GM23248 (cell line): ENCODE measurements at regions not wholly inside any gene's neighbourhood (a gene's known extent, or its start where the extent isn't known, plus 50 kb on each side); places are given as distances from the start of the nearest gene placed in this dataset.

Experiments used
- DNase-seq: peaks from one replicate; pipeline ENCODE4 v3.0.0-alpha.2; 2015
- H2AFZ ChIP-seq: fragments of 200-600 bp; sonication (generic); 2 replicates; pipeline ENCODE4 v1.6.1; 2016; ENCODE audit warnings: antibody characterized with exemption
- H3F3A ChIP-seq: fragments of 200-600 bp; sonication (generic); 2 replicates; pipeline ENCODE4 v1.6.1; 2016; ENCODE audit warnings: mild to moderate bottlenecking, antibody characterized with exemption, mixed run types; ENCODE audit not compliant: insufficient read depth
- H3K27ac ChIP-seq: fragments of 200-600 bp; sonication (generic); 2 replicates; pipeline ENCODE4 v1.5.1; 2016; ENCODE audit warnings: mild to moderate bottlenecking
- H3K27me3 ChIP-seq: fragments of 200-600 bp; sonication (generic); replicated peaks from 2 replicates; pipeline ENCODE4 v1.6.1; 2016; ENCODE audit warnings: mild to moderate bottlenecking; ENCODE audit not compliant: insufficient read depth
- H3K36me3 ChIP-seq: fragments of 200-600 bp; sonication (generic); 2 replicates; pipeline ENCODE4 v1.6.1; 2016; ENCODE audit warnings: low read depth, mild to moderate bottlenecking
- H3K4me1 ChIP-seq: fragments of 200-600 bp; sonication (generic); 2 replicates; pipeline ENCODE4 v1.6.1; 2016; ENCODE audit warnings: mild to moderate bottlenecking; ENCODE audit not compliant: insufficient read depth
- H3K4me2 ChIP-seq: fragments of 200-600 bp; sonication (generic); one replicate; pipeline ENCODE4 v1.6.1; 2016; ENCODE audit warnings: mild to moderate bottlenecking; ENCODE audit not compliant: unreplicated experiment
- H3K4me3 ChIP-seq: fragments of 200-600 bp; sonication (generic); 2 replicates; pipeline ENCODE4 v1.5.1; 2016; ENCODE audit warnings: mild to moderate bottlenecking
- H3K79me2 ChIP-seq: fragments of 200-600 bp; sonication (generic); 2 replicates; pipeline ENCODE4 v1.6.1; 2016; ENCODE audit warnings: mild to moderate bottlenecking; ENCODE audit not compliant: insufficient read depth
- H3K9ac ChIP-seq: fragments of 200-600 bp; sonication (generic); 2 replicates; pipeline ENCODE4 v1.6.1; 2016; ENCODE audit warnings: mild to moderate bottlenecking
- H3K9me2 ChIP-seq: fragments of 200-600 bp; sonication (generic); 2 replicates; pipeline ENCODE4 v1.6.1; 2016; ENCODE audit warnings: mixed run types, mild to moderate bottlenecking, moderate library complexity; ENCODE audit not compliant: insufficient read depth
- H3K9me3 ChIP-seq: fragments of 200-600 bp; sonication (generic); one replicate; pipeline ENCODE4 v1.6.1; 2017; ENCODE audit warnings: low read depth
- H4K20me1 ChIP-seq: fragments of 200-600 bp; sonication (generic); 2 replicates; pipeline ENCODE4 v1.6.0; 2016; ENCODE audit not compliant: insufficient read depth
- EZH2 ChIP-seq: fragments of 200-600 bp; sonication (generic); IDR thresholded peaks from 2 replicates; pipeline ENCODE4 v1.6.1; 2018; ENCODE audit warnings: antibody characterized with exemption, mild to moderate bottlenecking; ENCODE audit not compliant: insufficient read depth, poor library complexity, severe bottlenecking
- EZH2phosphoT487 ChIP-seq: fragments of 200-600 bp; sonication (generic); IDR thresholded peaks from 2 replicates; pipeline ENCODE4 v1.6.1; 2018; ENCODE audit warnings: antibody characterized with exemption, moderate library complexity, mild to moderate bottlenecking, low read depth; ENCODE audit not compliant: insufficient read depth
- WGBS, 2 experiments: methylation state at CpG; one replicate each; pipeline ENCODE4 v1.1.6; 2015 to 2017; ENCODE audit warnings: low lambda C conversion rate in 2 of 2, low coverage in 1 of 2; ENCODE audit errors: missing lambda C conversion rate in 2 of 2; 5-methylcytosine and 5-hydroxymethylcytosine counted together
- in situ Hi-C: fragments of 300-500 bp; cut with MboI; formaldehyde crosslinking; loops from 2 replicates; pipeline ENCODE4 v1.15.0; 2020

GRCh38 chr13:53327680-53328315 is 299.2 kb downstream of the OLFM4 start:
- Histone ChIP-seq H2AFZ (no peak overlapping the region), H3K4me3 (no peak overlapping the region), H3K9ac (no peak overlapping the region), H3K27me3 (no peaks in the 10 kb centered on the region), H3K79me2 (no peaks in the 10 kb centered on the region), H3K9me3 (no peaks in the 10 kb centered on the region), H3F3A (no peaks in the 10 kb centered on the region), H3K4me2 (no peak overlapping the region), H3K9me2 (no peaks in the 10 kb centered on the region), H3K4me1 (no peaks in the 10 kb centered on the region), H3K27ac (no peak overlapping the region), H3K36me3 (no peaks in the 10 kb centered on the region), H4K20me1 (no peaks in the 10 kb centered on the region)
- WGBS, 2 experiments, result 18 to 23% methylated on average over 4 of the region's 4 CpGs
- in situ Hi-C loops, result no loop called here
- no peak for DNase-seq
- TF ChIP-seq EZH2, result no peak

- no peak for DNase-seq
- in situ Hi-C loops, result no loop called here
These were observed 308.0 kb downstream of the OLFM4 start for GRCh38 chr13:53336441-53337160.

GRCh38 chr13:53338760-53339159 is 310.1 kb downstream of the OLFM4 start:
- Histone ChIP-seq H2AFZ (no peak overlapping the region), H3F3A (no peaks in the 10 kb centered on the region), H3K4me1 (no peaks in the 10 kb centered on the region), H3K9ac (no peak overlapping the region), H3K79me2 (no peaks in the 10 kb centered on the region), H4K20me1 (no peaks in the 10 kb centered on the region), H3K9me2 (no peaks in the 10 kb centered on the region), H3K27ac (no peak overlapping the region), H3K4me3 (no peak overlapping the region), H3K9me3 (no peaks in the 10 kb centered on the region), H3K27me3 (no peaks in the 10 kb centered on the region), H3K36me3 (no peaks in the 10 kb centered on the region), H3K4me2 (no peak overlapping the region)
- in situ Hi-C loops, result no loop called here
- DNase-seq, result no peak
- 7 to 14% methylated on average over 3 of the region's 3 CpGs for WGBS, 2 experiments
- TF ChIP-seq EZH2, result no peak
- no peak for TF ChIP-seq EZH2phosphoT487

More at GRCh38 chr13:53336441-53337160, 308.0 kb downstream of the OLFM4 start:
- no peaks in the 10 kb centered on the region for H3F3A ChIP-seq
- no peak overlapping the region for H2AFZ ChIP-seq
- H3K4me1 ChIP-seq, result no peaks in the 10 kb centered on the region
- TF ChIP-seq EZH2 (no peak), EZH2phosphoT487 (no peak)
- no peak overlapping the region for H3K27ac ChIP-seq
- H3K9ac ChIP-seq, result no peak overlapping the region
- no peaks in the 10 kb centered on the region for H3K9me3 ChIP-seq
- no peaks in the 10 kb centered on the region for H3K79me2 ChIP-seq
- WGBS, 2 experiments, result 6% methylated on average over 4 of the region's 4 CpGs
- H3K36me3 ChIP-seq, result no peaks in the 10 kb centered on the region
- no peaks in the 10 kb centered on the region for H3K9me2 ChIP-seq
- no peak overlapping the region for H3K4me3 ChIP-seq
- no peaks in the 10 kb centered on the region for H4K20me1 ChIP-seq
- no peak overlapping the region for H3K4me2 ChIP-seq
- no peaks in the 10 kb centered on the region for H3K27me3 ChIP-seq

- Histone ChIP-seq H3K79me2 (no peaks in the 10 kb centered on the region), H3K27ac (no peak overlapping the region), H3K36me3 (no peaks in the 10 kb centered on the region), H3K4me3 (no peak overlapping the region), H3K9me2 (no peaks in the 10 kb centered on the region), H2AFZ (no peak overlapping the region), H3K9me3 (no peaks in the 10 kb centered on the region), H3K9ac (no peak overlapping the region), H3K4me2 (no peak overlapping the region), H3K4me1 (no peaks in the 10 kb centered on the region), H3F3A (no peaks in the 10 kb centered on the region), H4K20me1 (no peaks in the 10 kb centered on the region), H3K27me3 (no peaks in the 10 kb centered on the region)
- 0 to 3% methylated on average over 1 of the region's 1 CpG for WGBS, 2 experiments
- DNase-seq, result no peak
- no peak for TF ChIP-seq EZH2phosphoT487
- in situ Hi-C loops, result no loop called here
These were observed 312.0 kb downstream of the OLFM4 start for GRCh38 chr13:53340505-53341143.
